K562 (cell line): ENCODE measurements at regions not wholly inside any gene's neighbourhood (a gene's known extent, or its start where the extent isn't known, plus 50 kb on each side); places are given as distances from the start of the nearest gene placed in this dataset.

Source experiments
- ATAC-seq: fragments of 200-7000 bp; cut with Tn5 transposase; 3 replicates; pipeline ENCODE4 v1.9.1; 2020; ENCODE audit warnings: moderate library complexity
- BruUV-seq: library from RNA; stranded (reverse); fragments of 400-500 nt; replicated peaks from 2 replicates; lab custom pipeline; 2021; lab: Mats Ljungman, UMichigan
- CTCF ChIA-PET: fragments of 300-600 bp; formaldehyde crosslinking; extraction: SDS; loops from one replicate; lab custom pipeline; 2021; ENCODE audit warnings: low intra/inter-chr PET ratio; lab: Yijun Ruan, JAX
- POLR2A ChIA-PET: fragments of 300-600, 350-650 bp; sonication (Branson Sonifier 250); formaldehyde crosslinking; extraction: SDS; loops from one replicate; lab custom pipeline; 2021; ENCODE audit warnings: antibody characterized with exemption, inconsistent platforms; lab: Yijun Ruan, JAX
- DNase-seq, 4 experiments: peaks; one replicate each; pipeline versions ENCODE4 v3.0.0 to v3.0.0-alpha.2; 2011 to 2018; ENCODE audit warnings: low spot score in 3 of 4, mixed read lengths in 3 of 4; ENCODE audit errors: extremely low read depth in 1 of 4
- FAIRE-seq: peaks from 2 replicates; lab custom pipeline; 2011; peaks lifted over from hg19 to GRCh38; lab: Jason Lieb, UNC
- H2AFZ ChIP-seq: 2 replicates; pipeline ENCODE4 v1.6.0; 2011; ENCODE audit warnings: low read depth, low read length, control low read depth, inconsistent platforms
- H3K27ac ChIP-seq: fragments of 200-600 bp; 3 replicates; pipeline ENCODE4 v1.8.0; 2011; ENCODE audit warnings: low read depth, mild to moderate bottlenecking, control low read depth, inconsistent platforms, low read length, moderate library complexity, mixed read lengths; ENCODE audit errors: extremely low read depth
- H3K27me3 ChIP-seq, 2 experiments: fragments of 300-600 bp in 1 of 2; 2 replicates in 1 of 2; 3 replicates in 1 of 2; pipeline versions ENCODE4 v1.6.0 to v1.8.0; 2011; ENCODE audit warnings: inconsistent platforms in 2 of 2, low read length in 2 of 2, mild to moderate bottlenecking in 1 of 2, mixed read lengths in 1 of 2, moderate library complexity in 1 of 2; ENCODE audit not compliant: control insufficient read depth in 2 of 2, insufficient read depth in 2 of 2
- H3K36me3 ChIP-seq: fragments of 300-600 bp; 3 replicates; pipeline ENCODE4 v1.8.0; 2011; ENCODE audit warnings: mild to moderate bottlenecking, low read length, inconsistent platforms; ENCODE audit not compliant: control insufficient read depth, insufficient read depth
- H3K4me1 ChIP-seq, 2 experiments: fragments of 200-600 bp in 1 of 2; replicated peaks in 1 of 2; 2 replicates in 1 of 2; 3 replicates in 1 of 2; pipeline versions ENCODE4 v1.5.1 to v1.8.0; 2011; ENCODE audit warnings: inconsistent platforms in 2 of 2, low read length in 2 of 2, mild to moderate bottlenecking in 1 of 2, mixed read lengths in 1 of 2, moderate library complexity in 1 of 2; ENCODE audit not compliant: control insufficient read depth in 2 of 2, insufficient read depth in 2 of 2
- H3K4me2 ChIP-seq: 2 replicates; pipeline ENCODE4 v1.6.1; 2011; ENCODE audit warnings: low read length, control low read depth, inconsistent platforms, mixed read lengths; ENCODE audit not compliant: insufficient read depth
- H3K4me3 ChIP-seq: fragments of 200-600 bp; sonication (generic), shearing (Covaris generic); 2 replicates; pipeline ENCODE4 v1.5.1; 2016; ENCODE audit warnings: control low read depth, inconsistent platforms
- H3K79me2 ChIP-seq: fragments of 200-600 bp; 3 replicates; pipeline ENCODE4 v1.8.0; 2011; ENCODE audit warnings: low read length, inconsistent platforms; ENCODE audit not compliant: control insufficient read depth, insufficient read depth
- H3K9ac ChIP-seq, 2 experiments: 2 replicates each; pipeline versions ENCODE4 v1.6.0 to v1.6.1; 2011; ENCODE audit warnings: low read depth in 2 of 2, low read length in 2 of 2, control low read depth in 1 of 2, inconsistent platforms in 1 of 2, mild to moderate bottlenecking in 1 of 2, mixed read lengths in 1 of 2; ENCODE audit not compliant: insufficient read depth in 1 of 2
- H3K9me1 ChIP-seq: one replicate; pipeline ENCODE4 v1.6.0; 2011; ENCODE audit warnings: inconsistent platforms, mild to moderate bottlenecking, low read length, moderate library complexity; ENCODE audit not compliant: control insufficient read depth, insufficient read depth
- H3K9me3 ChIP-seq: replicated peaks from 2 replicates; pipeline ENCODE4 v1.5.1; 2011; ENCODE audit warnings: low read depth, low read length, inconsistent platforms; ENCODE audit not compliant: control insufficient read depth, insufficient read depth
- H4K20me1 ChIP-seq: replicated peaks from 2 replicates; pipeline ENCODE4 v1.6.1; 2011; ENCODE audit warnings: low read length, inconsistent platforms, mixed read lengths; ENCODE audit not compliant: control insufficient read depth, insufficient read depth
- CXXC5 ChIP-seq: fragments of 250-450 bp; sonication (Bioruptor Pico); IDR thresholded peaks from 2 replicates; pipeline ENCODE4 v1.8.0; 2022; ENCODE audit warnings: inconsistent platforms, mild to moderate bottlenecking, moderate library complexity
- GTF2A2 ChIP-seq: IDR thresholded peaks from 2 replicates; pipeline ENCODE4 v1.6.1; 2016; ENCODE audit warnings: mild to moderate bottlenecking, missing genetic modification characterization, missing compliant biosample characterization
- HIVEP1 ChIP-seq: fragments of 250-450 bp; sonication (Bioruptor Pico); IDR thresholded peaks from 2 replicates; pipeline ENCODE4 v1.4.0; 2020; ENCODE audit warnings: mild to moderate bottlenecking
- HMG20B ChIP-seq: fragments of 250-450 bp; sonication (Bioruptor Pico); IDR thresholded peaks from 2 replicates; pipeline ENCODE4 v1.5.0; 2021; ENCODE audit warnings: mild to moderate bottlenecking
- MAFG ChIP-seq: fragments of 450-650 bp; conservative IDR thresholded peaks from 2 replicates; pipeline ENCODE4 v1.6.1; 2016; ENCODE audit warnings: missing genetic modification characterization, missing compliant biosample characterization
- MTA1 ChIP-seq: fragments of 450-650 bp; IDR thresholded peaks from 2 replicates; pipeline ENCODE4 v1.6.1; 2017; ENCODE audit warnings: borderline replicate concordance
- NONO ChIP-seq, 2 experiments: fragments of 200-400 bp in 1 of 2; fragments of 450-650 bp in 1 of 2; formaldehyde crosslinking in 1 of 2; IDR thresholded peaks; 2 replicates each; pipeline ENCODE4 v1.6.1; 2017; ENCODE audit warnings: low read depth in 2 of 2, mild to moderate bottlenecking in 2 of 2, moderate library complexity in 2 of 2, low read length in 1 of 2
- PCBP1 ChIP-seq: fragments of 200-400 bp; formaldehyde crosslinking; IDR thresholded peaks from 2 replicates; pipeline ENCODE4 v1.6.1; 2018; ENCODE audit warnings: mild to moderate bottlenecking, low read depth, low read length; ENCODE audit not compliant: poor library complexity, severe bottlenecking
- RBBP5 ChIP-seq: fragments of 200-600 bp; sonication (generic); IDR thresholded peaks from 2 replicates; pipeline ENCODE4 v1.6.1; 2012; ENCODE audit warnings: borderline replicate concordance, mild to moderate bottlenecking, low read length, control low read depth, inconsistent platforms; ENCODE audit not compliant: insufficient read depth, poor library complexity, severe bottlenecking
- TAL1 ChIP-seq: fragments of 450-650 bp; IDR thresholded peaks from 2 replicates; pipeline ENCODE4 v1.6.1; 2016; ENCODE audit warnings: mild to moderate bottlenecking
- ZNF134 ChIP-seq: fragments of 250-450 bp; sonication (Bioruptor Pico); conservative IDR thresholded peaks from 2 replicates; pipeline ENCODE4 v1.4.0; 2020
- ZNF165 ChIP-seq: fragments of 250-450 bp; sonication (Bioruptor Pico); IDR thresholded peaks from 2 replicates; pipeline ENCODE4 v1.4.0; 2020; ENCODE audit warnings: borderline replicate concordance
- WGBS: fragments of 100-300 bp; shearing (Covaris generic); methylation state at CpG from one replicate; pipeline ENCODE4 v1.1.6; 2016; ENCODE audit warnings: low coverage, mixed read lengths; ENCODE audit not compliant: insufficient coverage; ENCODE audit errors: missing lambda C conversion rate; 5-methylcytosine and 5-hydroxymethylcytosine counted together
- in situ Hi-C: fragments of 300-500 bp; cut with MboI; formaldehyde crosslinking; loops from 4 replicates; pipeline ENCODE4 v1.15.0; 2018; ENCODE audit warnings: inconsistent platforms, mixed read lengths
- intact Hi-C: fragments of 100-400 bp; cut with micrococcal nuclease; formaldehyde crosslinking; loops from 2 replicates; pipeline ENCODE4 v1.14.2; 2022
- TF ChIP-seq, protein P1 (sequence below), 2 experiments: fragments of 450-650 bp; formaldehyde crosslinking in 1 of 2; IDR thresholded peaks; 2 replicates each; pipeline versions ENCODE4 v1.4.0 to v1.6.1; 2014 to 2020; ENCODE audit warnings: mild to moderate bottlenecking in 2 of 2, borderline replicate concordance in 1 of 2, low read depth in 1 of 2
- TF ChIP-seq, protein P2 (sequence below): fragments of 250-450 bp; sonication (Bioruptor Pico); IDR thresholded peaks from 2 replicates; pipeline ENCODE4 v1.5.0; 2021; ENCODE audit warnings: mild to moderate bottlenecking, borderline replicate concordance

DNA sequence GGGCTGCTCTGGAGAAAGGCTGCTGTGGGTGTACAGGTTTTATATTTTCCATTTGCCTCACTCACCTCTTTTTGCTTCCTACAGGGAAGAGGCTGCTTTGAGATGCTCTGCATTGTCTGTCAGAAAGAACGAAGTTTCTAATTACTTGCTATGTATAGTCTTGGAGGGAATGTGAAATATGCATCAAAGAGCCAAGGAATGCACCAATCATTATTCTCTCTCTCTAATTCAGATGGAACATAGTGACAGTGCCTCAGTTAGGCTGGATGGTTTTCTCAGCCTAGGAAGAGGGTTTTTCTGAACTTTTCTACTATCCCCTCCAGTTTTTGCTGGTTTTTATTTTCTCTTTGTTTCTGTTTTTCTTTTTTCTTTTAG lies 106.8 kb upstream of the SLC4A4 start:
- Histone ChIP-seq H3K9me1 (no peaks in the 10 kb centered on the region), H3K9ac (no peak overlapping the region), H3K36me3 (no peaks in the 10 kb centered on the region), H3K27me3 (peaks cover 6 to 28% of the 10 kb centered on the region in 2 experiments; a peak in 4 of 5 replicates), H3K4me3 (no peak overlapping the region), H3K79me2 (no peaks in the 10 kb centered on the region), H3K4me2 (no peak overlapping the region), H3K9me3 (no peaks in the 10 kb centered on the region), H3K4me1 (no peaks in the 10 kb centered on the region; a peak in 1 of 5 replicates), H3K27ac (no peak overlapping the region), H4K20me1 (no peaks in the 10 kb centered on the region), H2AFZ (no peak overlapping the region)
- WGBS, result 0% methylated on average over 1 of the region's 1 CpG
- ChIA-PET CTCF (no interaction called here), POLR2A (no interaction called here)
- BruUV-seq, result no TSS peak
- FAIRE-seq (no peak), DNase-seq (no peak), ATAC-seq (no peak)
- intact Hi-C loops, result no loop called here
- in situ Hi-C loops, result no loop called here
- no peak for TF ChIP-seq CXXC5 (CRISPR knock-in tag)
- TF ChIP-seq TAL1, result no peak
- TF ChIP-seq MTA1, result no peak
- no peak for TF ChIP-seq NONO (IDR thresholded peaks at IDR 0.05; ENCODE audit: low read depth in 2 of 2, low read length in 1 of 2)
- TF ChIP-seq PCBP1, result no peak
- no peak for TF ChIP-seq GTF2A2 (tag)
- TF ChIP-seq RBBP5, result no peak
- TF ChIP-seq, protein P1, sequence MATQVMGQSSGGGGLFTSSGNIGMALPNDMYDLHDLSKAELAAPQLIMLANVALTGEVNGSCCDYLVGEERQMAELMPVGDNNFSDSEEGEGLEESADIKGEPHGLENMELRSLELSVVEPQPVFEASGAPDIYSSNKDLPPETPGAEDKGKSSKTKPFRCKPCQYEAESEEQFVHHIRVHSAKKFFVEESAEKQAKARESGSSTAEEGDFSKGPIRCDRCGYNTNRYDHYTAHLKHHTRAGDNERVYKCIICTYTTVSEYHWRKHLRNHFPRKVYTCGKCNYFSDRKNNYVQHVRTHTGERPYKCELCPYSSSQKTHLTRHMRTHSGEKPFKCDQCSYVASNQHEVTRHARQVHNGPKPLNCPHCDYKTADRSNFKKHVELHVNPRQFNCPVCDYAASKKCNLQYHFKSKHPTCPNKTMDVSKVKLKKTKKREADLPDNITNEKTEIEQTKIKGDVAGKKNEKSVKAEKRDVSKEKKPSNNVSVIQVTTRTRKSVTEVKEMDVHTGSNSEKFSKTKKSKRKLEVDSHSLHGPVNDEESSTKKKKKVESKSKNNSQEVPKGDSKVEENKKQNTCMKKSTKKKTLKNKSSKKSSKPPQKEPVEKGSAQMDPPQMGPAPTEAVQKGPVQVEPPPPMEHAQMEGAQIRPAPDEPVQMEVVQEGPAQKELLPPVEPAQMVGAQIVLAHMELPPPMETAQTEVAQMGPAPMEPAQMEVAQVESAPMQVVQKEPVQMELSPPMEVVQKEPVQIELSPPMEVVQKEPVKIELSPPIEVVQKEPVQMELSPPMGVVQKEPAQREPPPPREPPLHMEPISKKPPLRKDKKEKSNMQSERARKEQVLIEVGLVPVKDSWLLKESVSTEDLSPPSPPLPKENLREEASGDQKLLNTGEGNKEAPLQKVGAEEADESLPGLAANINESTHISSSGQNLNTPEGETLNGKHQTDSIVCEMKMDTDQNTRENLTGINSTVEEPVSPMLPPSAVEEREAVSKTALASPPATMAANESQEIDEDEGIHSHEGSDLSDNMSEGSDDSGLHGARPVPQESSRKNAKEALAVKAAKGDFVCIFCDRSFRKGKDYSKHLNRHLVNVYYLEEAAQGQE (IDR thresholded peaks at IDR 0.05; ENCODE audit: borderline replicate concordance), result no peak
- TF ChIP-seq, protein P1 (CRISPR knock-in tag; IDR thresholded peaks at IDR 0.05; ENCODE audit: low read depth), result no peak
- no peak for TF ChIP-seq HMG20B
- no peak for TF ChIP-seq ZNF134 (CRISPR knock-in tag)
- TF ChIP-seq, protein P2, sequence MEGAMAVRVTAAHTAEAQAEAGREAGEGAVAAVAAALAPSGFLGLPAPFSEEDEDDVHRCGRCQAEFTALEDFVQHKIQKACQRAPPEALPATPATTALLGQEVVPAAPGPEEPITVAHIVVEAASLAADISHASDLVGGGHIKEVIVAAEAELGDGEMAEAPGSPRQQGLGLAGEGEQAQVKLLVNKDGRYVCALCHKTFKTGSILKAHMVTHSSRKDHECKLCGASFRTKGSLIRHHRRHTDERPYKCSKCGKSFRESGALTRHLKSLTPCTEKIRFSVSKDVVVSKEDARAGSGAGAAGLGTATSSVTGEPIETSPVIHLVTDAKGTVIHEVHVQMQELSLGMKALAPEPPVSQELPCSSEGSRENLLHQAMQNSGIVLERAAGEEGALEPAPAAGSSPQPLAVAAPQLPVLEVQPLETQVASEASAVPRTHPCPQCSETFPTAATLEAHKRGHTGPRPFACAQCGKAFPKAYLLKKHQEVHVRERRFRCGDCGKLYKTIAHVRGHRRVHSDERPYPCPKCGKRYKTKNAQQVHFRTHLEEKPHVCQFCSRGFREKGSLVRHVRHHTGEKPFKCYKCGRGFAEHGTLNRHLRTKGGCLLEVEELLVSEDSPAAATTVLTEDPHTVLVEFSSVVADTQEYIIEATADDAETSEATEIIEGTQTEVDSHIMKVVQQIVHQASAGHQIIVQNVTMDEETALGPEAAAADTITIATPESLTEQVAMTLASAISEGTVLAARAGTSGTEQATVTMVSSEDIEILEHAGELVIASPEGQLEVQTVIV, result no peak
- no peak for TF ChIP-seq HIVEP1 (CRISPR knock-in tag)
- no peak for TF ChIP-seq MAFG (tag)
- no peak for TF ChIP-seq ZNF165
